HEK293 (cell line): ENCODE measurements at regions not wholly inside any gene's neighbourhood (a gene's known extent, or its start where the extent isn't known, plus 50 kb on each side); places are given as distances from the start of the nearest gene placed in this dataset.

Source experiments
- BCL11A ChIP-seq: fragments of 450-650 bp; formaldehyde crosslinking; IDR thresholded peaks from 2 replicates; pipeline ENCODE4 v1.5.1; 2016; ENCODE audit warnings: low read depth, missing biosample characterization, missing genetic modification characterization
- CTCF ChIP-seq: fragments of 450-650 bp; formaldehyde crosslinking; IDR thresholded peaks from 2 replicates; pipeline ENCODE4 v1.5.1; 2016; ENCODE audit warnings: missing biosample characterization, missing genetic modification characterization
- REPIN1 ChIP-seq: fragments of 450-650 bp; formaldehyde crosslinking; IDR thresholded peaks from 2 replicates; pipeline ENCODE4 v1.5.1; 2017; ENCODE audit warnings: missing biosample characterization, missing genetic modification characterization, low read depth
- SCRT1 ChIP-seq: fragments of 450-650 bp; formaldehyde crosslinking; IDR thresholded peaks from 2 replicates; pipeline ENCODE4 v1.5.1; 2016; ENCODE audit warnings: missing biosample characterization, missing genetic modification characterization, borderline replicate concordance
- ZBTB48 ChIP-seq: fragments of 450-650 bp; formaldehyde crosslinking; IDR thresholded peaks from 2 replicates; pipeline ENCODE4 v1.5.1; 2016; ENCODE audit warnings: missing biosample characterization, missing genetic modification characterization
- ZEB2 ChIP-seq: fragments of 450-650 bp; formaldehyde crosslinking; IDR thresholded peaks from 2 replicates; pipeline ENCODE4 v1.5.1; 2016; ENCODE audit warnings: missing biosample characterization, missing genetic modification characterization
- ZFHX2 ChIP-seq: fragments of 450-650 bp; formaldehyde crosslinking; conservative IDR thresholded peaks from 2 replicates; pipeline ENCODE4 v1.5.1; 2016; ENCODE audit warnings: missing biosample characterization, missing genetic modification characterization
- ZFP3 ChIP-seq: fragments of 450-650 bp; formaldehyde crosslinking; IDR thresholded peaks from 2 replicates; pipeline ENCODE4 v1.5.1; 2016; ENCODE audit warnings: low read depth, missing biosample characterization, missing genetic modification characterization
- ZNF121 ChIP-seq: fragments of 450-650 bp; formaldehyde crosslinking; IDR thresholded peaks from 2 replicates; pipeline ENCODE4 v1.5.1; 2016; ENCODE audit warnings: missing biosample characterization, missing genetic modification characterization
- ZNF148 ChIP-seq: fragments of 450-650 bp; formaldehyde crosslinking; IDR thresholded peaks from 2 replicates; pipeline ENCODE4 v1.5.0; 2017; ENCODE audit warnings: missing biosample characterization, missing genetic modification characterization, borderline replicate concordance
- ZNF514 ChIP-seq: fragments of 450-650 bp; formaldehyde crosslinking; IDR thresholded peaks from 2 replicates; pipeline ENCODE4 v1.5.1; 2016; ENCODE audit warnings: missing biosample characterization, missing genetic modification characterization
- ZNF658 ChIP-seq: fragments of 450-650 bp; formaldehyde crosslinking; IDR thresholded peaks from 2 replicates; pipeline ENCODE4; 2016; ENCODE audit warnings: missing biosample characterization, missing genetic modification characterization
- ZNF768 ChIP-seq: fragments of 450-650 bp; formaldehyde crosslinking; IDR thresholded peaks from 2 replicates; pipeline ENCODE4 v1.5.1; 2018; ENCODE audit warnings: missing biosample characterization, mild to moderate bottlenecking, missing genetic modification characterization

DNA sequence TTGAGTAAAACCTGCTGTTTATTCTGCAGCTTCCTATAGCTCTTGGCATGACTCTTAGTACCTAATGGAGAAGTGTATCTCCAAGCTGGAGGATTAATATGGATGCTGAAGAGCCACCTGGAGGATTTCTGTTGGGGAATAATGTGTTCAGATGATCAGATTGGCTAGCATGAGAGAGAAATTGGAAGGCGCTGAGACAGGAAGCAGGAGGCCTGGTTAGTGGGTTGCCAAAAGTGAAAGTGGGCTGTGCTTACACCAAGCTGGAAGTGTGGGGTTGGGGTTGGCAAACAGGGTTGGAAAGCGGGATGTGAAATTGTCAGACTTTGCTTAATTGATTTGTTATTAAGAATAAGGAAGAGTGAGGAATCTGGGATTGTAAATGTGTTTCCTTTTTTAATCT is 111.8 kb upstream of the PLPP4 start:
- TF ChIP-seq SCRT1: no peak
- no peak for TF ChIP-seq CTCF (tag by site-specific recombination)
- no peak for TF ChIP-seq ZNF658 (tag by site-specific recombination)
- TF ChIP-seq ZBTB48: no peak
- TF ChIP-seq ZNF148 (tag by site-specific recombination): no peak
- TF ChIP-seq ZFP3: no peak
- TF ChIP-seq ZEB2 (tag by site-specific recombination): no peak
- no peak for TF ChIP-seq ZNF514 (tag by site-specific recombination)
- TF ChIP-seq ZFHX2: no peak
- no peak for TF ChIP-seq BCL11A (tag by site-specific recombination)
- no peak for TF ChIP-seq REPIN1 (tag by site-specific recombination)
- TF ChIP-seq ZNF768 (tag by site-specific recombination): no peak
- TF ChIP-seq ZNF121 (tag by site-specific recombination): no peak
